ENCODE measurements at regions not wholly inside any gene's neighbourhood (a gene's known extent, or its start where the extent isn't known, plus 50 kb on each side); places are given as distances from the start of the nearest gene placed in this dataset.

DNA sequence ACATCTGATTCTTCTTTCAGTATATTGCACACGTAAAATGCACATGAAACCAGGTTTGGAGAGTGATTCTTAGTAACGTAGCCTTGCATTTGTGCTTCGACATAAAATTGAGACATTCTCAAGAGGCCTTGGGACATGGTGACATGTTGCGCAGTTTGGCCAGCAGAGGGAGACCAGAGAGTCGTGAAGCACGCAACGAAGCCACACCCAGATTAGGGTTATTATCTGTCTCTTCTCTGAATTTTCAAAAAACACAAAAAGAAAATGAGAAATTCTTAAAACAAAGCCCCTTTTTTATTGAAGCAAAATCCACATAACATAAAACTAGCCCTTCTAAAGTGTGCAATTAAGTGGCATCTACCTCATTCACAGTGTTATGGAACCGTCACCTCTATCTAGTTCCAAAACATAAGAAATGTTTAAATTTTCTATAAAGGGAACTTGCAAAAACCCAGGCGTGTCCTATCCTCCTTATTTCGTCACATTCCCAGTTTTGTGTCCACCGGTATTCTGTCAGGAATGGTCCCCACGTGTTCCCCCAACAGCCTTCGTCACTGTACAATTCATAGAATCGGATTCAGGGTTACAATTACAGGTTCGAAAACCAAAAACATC, 108.8 kb upstream of the ATF7IP start:
- 0 out of 2 replicates have a peak, but pooled peaks cover 4% of the 10 kb centered on the region for H3K9me3 ChIP-seq (ENCODE audit: insufficient read depth, low read length)
- H4K20me1 ChIP-seq (ENCODE audit: insufficient read depth, low read length): no peaks in the 10 kb centered on the region
- peak overlapping the region; percentile 82 for H2AFZ ChIP-seq (ENCODE audit: low read depth, low read length)
- no peak for TF ChIP-seq EZH2phosphoT487 (IDR thresholded peaks at IDR 0.05; ENCODE audit: low read depth)
- TF ChIP-seq, protein P1, sequence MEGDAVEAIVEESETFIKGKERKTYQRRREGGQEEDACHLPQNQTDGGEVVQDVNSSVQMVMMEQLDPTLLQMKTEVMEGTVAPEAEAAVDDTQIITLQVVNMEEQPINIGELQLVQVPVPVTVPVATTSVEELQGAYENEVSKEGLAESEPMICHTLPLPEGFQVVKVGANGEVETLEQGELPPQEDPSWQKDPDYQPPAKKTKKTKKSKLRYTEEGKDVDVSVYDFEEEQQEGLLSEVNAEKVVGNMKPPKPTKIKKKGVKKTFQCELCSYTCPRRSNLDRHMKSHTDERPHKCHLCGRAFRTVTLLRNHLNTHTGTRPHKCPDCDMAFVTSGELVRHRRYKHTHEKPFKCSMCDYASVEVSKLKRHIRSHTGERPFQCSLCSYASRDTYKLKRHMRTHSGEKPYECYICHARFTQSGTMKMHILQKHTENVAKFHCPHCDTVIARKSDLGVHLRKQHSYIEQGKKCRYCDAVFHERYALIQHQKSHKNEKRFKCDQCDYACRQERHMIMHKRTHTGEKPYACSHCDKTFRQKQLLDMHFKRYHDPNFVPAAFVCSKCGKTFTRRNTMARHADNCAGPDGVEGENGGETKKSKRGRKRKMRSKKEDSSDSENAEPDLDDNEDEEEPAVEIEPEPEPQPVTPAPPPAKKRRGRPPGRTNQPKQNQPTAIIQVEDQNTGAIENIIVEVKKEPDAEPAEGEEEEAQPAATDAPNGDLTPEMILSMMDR (IDR thresholded peaks at IDR 0.05; ENCODE audit: low read depth, low read length): peak; percentile 85
- no peaks in the 10 kb centered on the region for H3K27me3 ChIP-seq (ENCODE audit: low read depth, low read length)
- peak overlapping the region; percentile 68 for H3K4me2 ChIP-seq (ENCODE audit: low read length)
- peaks cover 62% of the 10 kb centered on the region for H3K4me1 ChIP-seq (ENCODE audit: low read length)
- peak overlapping the region; percentile 63 for H3K4me3 ChIP-seq (ENCODE audit: low read length)
- H3K27ac ChIP-seq (ENCODE audit: low read length): peak overlapping the region; percentile 95
- peaks cover 9% of the 10 kb centered on the region for H3K36me3 ChIP-seq (replicated peaks; ENCODE audit: low read depth, low read length)
- no peaks in the 10 kb centered on the region for H3K79me2 ChIP-seq (ENCODE audit: low read length)
- peak overlapping the region; percentile 82 for H3K9ac ChIP-seq (ENCODE audit: low read length)

DNA sequence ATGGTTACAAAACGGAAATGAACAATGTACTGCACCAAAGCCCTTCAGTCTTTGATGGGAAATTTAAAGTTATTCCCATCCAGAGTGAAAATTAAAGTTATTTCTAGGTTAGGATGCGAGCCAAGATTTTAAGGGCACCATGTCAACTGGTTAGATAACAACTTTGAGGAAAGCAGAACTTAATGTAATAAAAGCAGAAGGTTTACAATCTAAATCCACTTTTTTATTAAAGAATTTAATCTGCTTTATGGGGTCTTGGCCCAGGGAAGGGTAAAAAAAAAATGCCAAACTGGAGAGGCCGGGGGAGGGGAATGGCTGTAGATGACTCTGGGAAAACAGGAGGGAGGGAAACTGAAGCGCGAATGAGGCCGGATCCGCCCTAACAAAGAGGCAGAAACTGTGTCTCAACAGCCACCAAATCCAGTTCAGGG, 108.2 kb upstream of the ATF7IP start:
- H4K20me1 ChIP-seq (ENCODE audit: insufficient read depth, low read length): no peaks in the 10 kb centered on the region
- H3K4me2 ChIP-seq (ENCODE audit: low read length): peak overlapping the region; percentile 68
- peaks cover 61% of the 10 kb centered on the region for H3K4me1 ChIP-seq (ENCODE audit: low read length)
- H3K4me3 ChIP-seq (ENCODE audit: low read length): peak overlapping the region; percentile 63
- peaks cover 9% of the 10 kb centered on the region for H3K36me3 ChIP-seq (replicated peaks; ENCODE audit: low read depth, low read length)
- no peaks in the 10 kb centered on the region for H3K79me2 ChIP-seq (ENCODE audit: low read length)
- TF ChIP-seq, protein P1 (IDR thresholded peaks at IDR 0.05; ENCODE audit: low read depth, low read length): no peak
- no peak for TF ChIP-seq EZH2phosphoT487 (IDR thresholded peaks at IDR 0.05; ENCODE audit: low read depth)
- 0 out of 2 replicates have a peak, but pooled peaks cover 4% of the 10 kb centered on the region for H3K9me3 ChIP-seq (ENCODE audit: insufficient read depth, low read length)
- peak overlapping the region; percentile 82 for H3K9ac ChIP-seq (ENCODE audit: low read length)
- H3K27me3 ChIP-seq (ENCODE audit: low read depth, low read length): no peaks in the 10 kb centered on the region
- peak overlapping the region; percentile 78 for H2AFZ ChIP-seq (ENCODE audit: low read depth, low read length)
- H3K27ac ChIP-seq (ENCODE audit: low read length): peak overlapping the region; percentile 95

DNA sequence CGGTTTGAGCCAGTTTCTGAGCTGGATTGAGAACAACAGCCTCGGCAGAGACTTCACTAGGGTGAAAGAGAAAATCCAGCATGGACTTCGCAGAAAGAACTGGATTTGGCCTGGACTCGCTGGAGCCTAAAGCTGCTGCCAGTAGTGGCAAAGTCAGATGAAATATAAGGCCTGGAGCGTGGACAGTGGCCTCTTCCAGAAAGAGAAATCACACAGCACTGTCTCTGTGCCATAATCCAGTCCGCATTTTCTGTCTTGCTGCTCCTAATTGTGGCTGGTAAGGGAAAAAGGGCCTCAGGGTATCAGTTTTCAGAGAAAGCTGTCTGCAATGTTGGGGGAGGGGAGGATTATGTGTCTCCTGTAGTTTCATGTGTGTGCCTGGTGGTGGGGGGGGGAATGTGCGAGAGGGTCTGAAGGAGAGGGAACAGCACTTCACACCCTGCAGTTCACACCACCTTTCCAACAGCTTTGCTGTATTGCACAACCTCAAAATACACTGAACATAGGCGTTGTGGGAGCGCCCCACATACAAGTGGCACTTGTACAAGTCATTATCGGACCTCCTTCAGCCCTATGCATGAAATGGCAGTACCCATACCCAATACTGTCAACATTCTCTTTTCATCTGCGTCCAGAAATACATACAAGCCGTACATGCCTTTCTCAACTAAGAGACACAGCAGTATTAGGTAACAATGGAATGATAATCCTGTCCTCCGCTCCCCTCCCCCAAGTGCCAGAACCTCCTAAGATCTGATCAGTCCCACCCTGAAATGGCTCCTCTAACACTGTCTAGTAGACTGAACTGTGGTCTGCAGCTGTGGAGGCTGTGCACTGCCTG, 107.5 kb upstream of the ATF7IP start:
- Histone ChIP-seq H3K36me3 (replicated peaks; ENCODE audit: low read depth, low read length) (peaks cover 9% of the 10 kb centered on the region), H3K79me2 (ENCODE audit: low read length) (no peaks in the 10 kb centered on the region), H4K20me1 (ENCODE audit: insufficient read depth, low read length) (no peaks in the 10 kb centered on the region), H3K4me1 (ENCODE audit: low read length) (peaks cover 55% of the 10 kb centered on the region), H3K27me3 (ENCODE audit: low read depth, low read length) (no peaks in the 10 kb centered on the region), H3K4me3 (ENCODE audit: low read length) (peak overlapping the region; percentile 63), H3K9me3 (ENCODE audit: insufficient read depth, low read length) (0 out of 2 replicates have a peak, but pooled peaks cover 4% of the 10 kb centered on the region), H3K9ac (ENCODE audit: low read length) (peak overlapping the region; percentile 82), H3K4me2 (ENCODE audit: low read length) (peak overlapping the region; percentile 68), H3K27ac (ENCODE audit: low read length) (peak overlapping the region; percentile 95), H2AFZ (ENCODE audit: low read depth, low read length) (peak overlapping the region; percentile 78)
- no peak for TF ChIP-seq EZH2phosphoT487 (IDR thresholded peaks at IDR 0.05; ENCODE audit: low read depth)
- TF ChIP-seq, protein P1 (IDR thresholded peaks at IDR 0.05; ENCODE audit: low read depth, low read length): 0 out of 2 replicates have a peak, but pooled peaks have one; percentile 3

DNA sequence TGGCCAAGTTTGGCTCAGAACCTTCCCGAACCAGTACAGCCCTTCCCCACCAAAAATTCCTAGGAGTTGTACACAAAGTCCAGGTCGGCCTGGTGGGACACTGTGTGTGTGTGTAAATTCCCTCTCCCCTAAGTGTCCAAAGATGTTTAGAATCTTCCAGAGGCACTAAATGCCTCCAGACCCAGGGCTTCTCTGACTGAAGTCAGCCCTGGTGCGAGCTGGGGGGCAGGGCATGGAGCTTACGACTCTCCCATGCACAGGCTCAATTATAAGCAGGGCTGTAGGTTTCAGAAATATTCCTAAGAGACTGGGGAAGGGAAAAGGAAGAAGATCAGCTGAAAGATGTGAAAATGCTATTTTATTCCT, 106.9 kb upstream of the ATF7IP start:
- Histone ChIP-seq H3K9me3 (ENCODE audit: insufficient read depth, low read length) (0 out of 2 replicates have a peak, but pooled peaks cover 4% of the 10 kb centered on the region), H3K4me1 (ENCODE audit: low read length) (peaks cover 49% of the 10 kb centered on the region), H3K4me2 (ENCODE audit: low read length) (peak overlapping the region; percentile 68), H3K27me3 (ENCODE audit: low read depth, low read length) (no peaks in the 10 kb centered on the region), H3K27ac (ENCODE audit: low read length) (peak overlapping the region; percentile 95), H3K79me2 (ENCODE audit: low read length) (no peaks in the 10 kb centered on the region), H3K9ac (ENCODE audit: low read length) (peak overlapping the region; percentile 82), H2AFZ (ENCODE audit: low read depth, low read length) (peak overlapping the region; percentile 78; the same call in 1 of the 2 replicates), H4K20me1 (ENCODE audit: insufficient read depth, low read length) (no peaks in the 10 kb centered on the region), H3K4me3 (ENCODE audit: low read length) (peak overlapping the region; percentile 63), H3K36me3 (replicated peaks; ENCODE audit: low read depth, low read length) (peaks cover 9% of the 10 kb centered on the region)
- TF ChIP-seq EZH2phosphoT487 (IDR thresholded peaks at IDR 0.05; ENCODE audit: low read depth): no peak
- TF ChIP-seq, protein P1 (IDR thresholded peaks at IDR 0.05; ENCODE audit: low read depth, low read length): no peak

Measured in OCI-LY3 (cell line).